ENCODE measurements at regions not wholly inside any gene's neighbourhood (a gene's known extent, or its start where the extent isn't known, plus 50 kb on each side); places are given as distances from the start of the nearest gene placed in this dataset.

DNA sequence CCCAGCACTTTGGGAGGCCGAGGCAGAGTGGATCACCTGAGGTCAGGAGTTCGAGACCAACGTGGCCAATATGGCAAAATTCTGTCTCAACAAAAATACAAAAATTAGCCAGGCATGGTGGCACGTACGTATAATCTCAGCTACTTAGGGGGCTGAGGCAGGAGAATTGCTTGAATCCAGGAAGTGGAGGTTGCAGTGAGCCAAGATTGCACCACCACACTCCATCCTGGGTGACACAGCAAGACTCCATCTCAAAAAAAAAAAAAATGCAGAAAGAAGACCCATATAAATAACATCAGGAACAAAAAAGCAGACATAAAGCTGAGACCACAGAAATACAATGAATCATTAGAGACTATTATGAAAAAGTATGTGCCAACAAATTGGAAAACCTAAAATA is 235.2 kb upstream of the VEPH1 start:
- no peak for TF ChIP-seq POLR2A (IDR thresholded peaks at IDR 0.05; ENCODE audit: extremely low read depth, insufficient read length)
- TF ChIP-seq, protein P1, sequence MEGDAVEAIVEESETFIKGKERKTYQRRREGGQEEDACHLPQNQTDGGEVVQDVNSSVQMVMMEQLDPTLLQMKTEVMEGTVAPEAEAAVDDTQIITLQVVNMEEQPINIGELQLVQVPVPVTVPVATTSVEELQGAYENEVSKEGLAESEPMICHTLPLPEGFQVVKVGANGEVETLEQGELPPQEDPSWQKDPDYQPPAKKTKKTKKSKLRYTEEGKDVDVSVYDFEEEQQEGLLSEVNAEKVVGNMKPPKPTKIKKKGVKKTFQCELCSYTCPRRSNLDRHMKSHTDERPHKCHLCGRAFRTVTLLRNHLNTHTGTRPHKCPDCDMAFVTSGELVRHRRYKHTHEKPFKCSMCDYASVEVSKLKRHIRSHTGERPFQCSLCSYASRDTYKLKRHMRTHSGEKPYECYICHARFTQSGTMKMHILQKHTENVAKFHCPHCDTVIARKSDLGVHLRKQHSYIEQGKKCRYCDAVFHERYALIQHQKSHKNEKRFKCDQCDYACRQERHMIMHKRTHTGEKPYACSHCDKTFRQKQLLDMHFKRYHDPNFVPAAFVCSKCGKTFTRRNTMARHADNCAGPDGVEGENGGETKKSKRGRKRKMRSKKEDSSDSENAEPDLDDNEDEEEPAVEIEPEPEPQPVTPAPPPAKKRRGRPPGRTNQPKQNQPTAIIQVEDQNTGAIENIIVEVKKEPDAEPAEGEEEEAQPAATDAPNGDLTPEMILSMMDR (IDR thresholded peaks at IDR 0.05; ENCODE audit: low read depth, low read length) = no peak
